ENCODE measurements at regions not wholly inside any gene's neighbourhood (a gene's known extent, or its start where the extent isn't known, plus 50 kb on each side); places are given as distances from the start of the nearest gene placed in this dataset.
"Not testable (repeated sequence)": the region's sequence is repeated elsewhere in the genome, so short reads cannot be mapped to it uniquely, and the experiment has no call there.

- CTCF ChIA-PET = no interaction called here
- TF ChIP-seq CTCF (IDR thresholded peaks at IDR 0.05; ENCODE audit: insufficient read depth, low read length, missing control alignments) = no peak
Measured at GRCh38 chr7:115178835-115179234, 256.9 kb downstream of the MDFIC start.

GRCh38 chr7:115177823-115178222 is 255.9 kb downstream of the MDFIC start:
- TF ChIP-seq CTCF (IDR thresholded peaks at IDR 0.05; ENCODE audit: insufficient read depth, low read length, missing control alignments) = no peak
- no peak overlapping the region for H3K4me3 ChIP-seq (ENCODE audit: low read depth, low read length)
- CTCF ChIA-PET = no interaction called here
- DNase-seq (ENCODE audit: low read depth, low spot score) = no peak
- POLR2A ChIA-PET = no interaction called here

More at GRCh38 chr7:115178835-115179234, 256.9 kb downstream of the MDFIC start:
- DNase-seq (ENCODE audit: low read depth, low spot score) = no peak
- H3K4me3 ChIP-seq (ENCODE audit: low read depth, low read length) = no peak overlapping the region
- POLR2A ChIA-PET = no interaction called here

GRCh38 chr7:115177103-115177502 is 255.2 kb downstream of the MDFIC start:
- CTCF ChIA-PET = no interaction called here
- no peak overlapping the region for H3K4me3 ChIP-seq (ENCODE audit: low read depth, low read length)
- TF ChIP-seq CTCF (IDR thresholded peaks at IDR 0.05; ENCODE audit: insufficient read depth, low read length, missing control alignments) = no peak
- POLR2A ChIA-PET = no interaction called here
- DNase-seq (ENCODE audit: low read depth, low spot score) = no peak

GRCh38 chr7:115172397-115172796 is 250.5 kb downstream of the MDFIC start:
- DNase-seq (ENCODE audit: low read depth, low spot score); CTCF ChIA-PET; H3K4me3 ChIP-seq (ENCODE audit: low read depth, low read length); POLR2A ChIA-PET: not testable (repeated sequence)

- H3K4me3 ChIP-seq (ENCODE audit: low read depth, low read length) = no peak overlapping the region
- POLR2A ChIA-PET = no interaction called here
- TF ChIP-seq CTCF (IDR thresholded peaks at IDR 0.05; ENCODE audit: insufficient read depth, low read length, missing control alignments) = no peak
- no peak for DNase-seq (ENCODE audit: low read depth, low spot score)
- CTCF ChIA-PET = interaction anchor here (1.0 kb wide), 1 partner anchor 289 kb away, joined by 3 read pairs; no protein-coding TSS in a partner anchor
Measured at GRCh38 chr7:115153769-115154477, 232.0 kb downstream of the MDFIC start.

- H3K4me3 ChIP-seq (ENCODE audit: low read depth, low read length) = no peak overlapping the region
- no peak for TF ChIP-seq CTCF (IDR thresholded peaks at IDR 0.05; ENCODE audit: insufficient read depth, low read length, missing control alignments)
- ChIA-PET CTCF (interaction anchor here (1.0 kb wide), 1 partner anchor 288 kb away, joined by 3 read pairs; no protein-coding TSS in a partner anchor), POLR2A (no interaction called here)
- no peak for DNase-seq (ENCODE audit: low read depth, low spot score)
Measured at GRCh38 chr7:115153176-115153575, 231.3 kb downstream of the MDFIC start.

- no peak overlapping the region for H3K4me3 ChIP-seq (ENCODE audit: low read depth, low read length)
- no peak for TF ChIP-seq CTCF (IDR thresholded peaks at IDR 0.05; ENCODE audit: insufficient read depth, low read length, missing control alignments)
- ChIA-PET CTCF (interaction anchor here (1.0 kb wide), 1 partner anchor 281 kb away, joined by 3 read pairs; no protein-coding TSS in a partner anchor), POLR2A (no interaction called here)
- DNase-seq (ENCODE audit: low read depth, low spot score) = no peak
Measured at GRCh38 chr7:115146148-115146547, 224.3 kb downstream of the MDFIC start.
